Hepatocyte (in vitro differentiated cells): ENCODE measurements at regions not wholly inside any gene's neighbourhood (a gene's known extent, or its start where the extent isn't known, plus 50 kb on each side); places are given as distances from the start of the nearest gene placed in this dataset.

ENCODE experiments used
- DNase-seq: peaks from one replicate; pipeline ENCODE4 v3.0.0-alpha.2; 2016; ENCODE audit warnings: low spot score
- H2AFZ ChIP-seq: fragments of 200-600 bp; sonication (generic); 2 replicates; pipeline ENCODE4 v1.6.0; 2016; ENCODE audit warnings: antibody characterized with exemption, mild to moderate bottlenecking
- H3K27ac ChIP-seq: fragments of 200-600 bp; sonication (generic); 2 replicates; pipeline ENCODE4 v1.5.1; 2016; ENCODE audit warnings: mild to moderate bottlenecking
- H3K27me3 ChIP-seq: fragments of 200-600 bp; sonication (generic); 2 replicates; pipeline ENCODE4 v1.6.1; 2016
- H3K36me3 ChIP-seq: fragments of 200-600 bp; sonication (generic); replicated peaks from 2 replicates; pipeline ENCODE4 v1.5.1; 2016; ENCODE audit warnings: low read depth; ENCODE audit not compliant: insufficient read depth
- H3K4me1 ChIP-seq: fragments of 200-600 bp; sonication (generic); 2 replicates; pipeline ENCODE4 v1.5.1; 2016; ENCODE audit warnings: mild to moderate bottlenecking, moderate library complexity; ENCODE audit not compliant: insufficient read depth
- H3K4me2 ChIP-seq: fragments of 200-600 bp; sonication (generic); 2 replicates; pipeline ENCODE4 v1.6.0; 2016
- H3K4me3 ChIP-seq: fragments of 200-600 bp; sonication (generic); 2 replicates; pipeline ENCODE4 v1.5.1; 2016; ENCODE audit warnings: mild to moderate bottlenecking
- H3K79me2 ChIP-seq: fragments of 200-600 bp; sonication (generic); 2 replicates; pipeline ENCODE4 v1.6.0; 2017; ENCODE audit warnings: mild to moderate bottlenecking
- H3K9me2 ChIP-seq: fragments of 200-600 bp; sonication (generic); replicated peaks from 2 replicates; pipeline ENCODE4 v1.6.0; 2017; ENCODE audit warnings: mild to moderate bottlenecking; ENCODE audit not compliant: insufficient read depth
- H3K9me3 ChIP-seq: fragments of 200-600 bp; sonication (generic); 2 replicates; pipeline ENCODE4 v1.5.1; 2016; ENCODE audit warnings: low read depth, mild to moderate bottlenecking
- H4K20me1 ChIP-seq: fragments of 200-600 bp; sonication (generic); 2 replicates; pipeline ENCODE4 v1.6.0; 2016; ENCODE audit warnings: mild to moderate bottlenecking; ENCODE audit not compliant: insufficient read depth, poor library complexity, severe bottlenecking
- CTCF ChIP-seq: fragments of 200-600 bp; sonication (generic); IDR thresholded peaks from 2 replicates; pipeline ENCODE4 v1.5.1; 2016; ENCODE audit warnings: antibody characterized with exemption, mild to moderate bottlenecking; ENCODE audit not compliant: poor library complexity
- EZH2 ChIP-seq: fragments of 200-600 bp; sonication (generic); IDR thresholded peaks from 2 replicates; pipeline ENCODE4 v1.6.1; 2016; ENCODE audit warnings: antibody characterized with exemption, mild to moderate bottlenecking, borderline replicate concordance
- EZH2phosphoT487 ChIP-seq: fragments of 200-600 bp; sonication (generic); IDR thresholded peaks from one replicate; pipeline ENCODE4 v1.6.1; 2018; ENCODE audit warnings: antibody characterized with exemption, mild to moderate bottlenecking, low read depth, moderate library complexity; ENCODE audit not compliant: unreplicated experiment, severe bottlenecking
- WGBS: methylation state at CpG from one replicate; pipeline ENCODE4 v1.1.6; 2016; ENCODE audit warnings: low lambda C conversion rate; ENCODE audit errors: missing lambda C conversion rate; 5-methylcytosine and 5-hydroxymethylcytosine counted together

GRCh38 chr3:34285827-34286188 is 487.4 kb downstream of the PDCD6IP start:
- no peak overlapping the region for H3K4me3 ChIP-seq
- H3K79me2 ChIP-seq = no peaks in the 10 kb centered on the region
- H3K27ac ChIP-seq = no peak overlapping the region
- H3K9me3 ChIP-seq = no peaks in the 10 kb centered on the region
- WGBS = 55% methylated on average over 2 of the region's 2 CpGs
- DNase-seq = no peak
- no peaks in the 10 kb centered on the region for H3K4me1 ChIP-seq
- no peak for TF ChIP-seq EZH2phosphoT487
- TF ChIP-seq EZH2 = no peak
- no peak for TF ChIP-seq CTCF
- H3K9me2 ChIP-seq = no peaks in the 10 kb centered on the region
- no peak overlapping the region for H3K4me2 ChIP-seq
- H2AFZ ChIP-seq = no peak overlapping the region
- no peaks in the 10 kb centered on the region for H4K20me1 ChIP-seq
- no peaks in the 10 kb centered on the region for H3K36me3 ChIP-seq
- H3K27me3 ChIP-seq = no peaks in the 10 kb centered on the region

- H3K79me2 ChIP-seq = no peaks in the 10 kb centered on the region
- no peak for DNase-seq
- TF ChIP-seq CTCF (no peak), EZH2 (no peak), EZH2phosphoT487 (no peak)
Measured at GRCh38 chr3:34292605-34293300, 494.3 kb downstream of the PDCD6IP start.

GRCh38 chr3:34294240-34294639 is 495.8 kb downstream of the PDCD6IP start:
- Histone ChIP-seq H3K4me1 (peaks cover 3% of the 10 kb centered on the region), H3K79me2 (no peaks in the 10 kb centered on the region), H3K9me2 (no peaks in the 10 kb centered on the region), H4K20me1 (no peaks in the 10 kb centered on the region), H3K4me3 (no peak overlapping the region), H3K27ac (no peak overlapping the region), H3K4me2 (no peak overlapping the region), H3K9me3 (no peaks in the 10 kb centered on the region), H3K27me3 (no peaks in the 10 kb centered on the region), H3K36me3 (no peaks in the 10 kb centered on the region), H2AFZ (no peak overlapping the region)
- TF ChIP-seq CTCF (no peak), EZH2 (no peak), EZH2phosphoT487 (no peak)
- DNase-seq = no peak

More at GRCh38 chr3:34292605-34293300, 494.3 kb downstream of the PDCD6IP start:
- Histone ChIP-seq H3K4me3 (no peak overlapping the region), H3K4me1 (no peaks in the 10 kb centered on the region), H3K9me3 (no peaks in the 10 kb centered on the region), H3K36me3 (no peaks in the 10 kb centered on the region), H3K4me2 (no peak overlapping the region), H3K9me2 (no peaks in the 10 kb centered on the region), H3K27ac (no peak overlapping the region), H4K20me1 (no peaks in the 10 kb centered on the region), H3K27me3 (no peaks in the 10 kb centered on the region), H2AFZ (no peak overlapping the region)
- 81% methylated on average over 3 of the region's 3 CpGs for WGBS

GRCh38 chr3:34296796-34297195 is 498.4 kb downstream of the PDCD6IP start:
- H3K27ac ChIP-seq = no peak overlapping the region
- no peaks in the 10 kb centered on the region for H3K9me2 ChIP-seq
- no peaks in the 10 kb centered on the region for H3K27me3 ChIP-seq
- no peaks in the 10 kb centered on the region for H4K20me1 ChIP-seq
- H3K9me3 ChIP-seq = no peaks in the 10 kb centered on the region
- peaks cover 5% of the 10 kb centered on the region for H3K4me1 ChIP-seq
- H2AFZ ChIP-seq = no peak overlapping the region
- H3K4me3 ChIP-seq = no peak overlapping the region
- DNase-seq = no peak
- 79% methylated on average over 4 of the region's 4 CpGs for WGBS
- H3K79me2 ChIP-seq = no peaks in the 10 kb centered on the region
- H3K36me3 ChIP-seq = no peaks in the 10 kb centered on the region
- no peak for TF ChIP-seq EZH2phosphoT487
- no peak for TF ChIP-seq CTCF
- no peak overlapping the region for H3K4me2 ChIP-seq
